HepG2 (cell line): ENCODE measurements at regions not wholly inside any gene's neighbourhood (a gene's known extent, or its start where the extent isn't known, plus 50 kb on each side); places are given as distances from the start of the nearest gene placed in this dataset.

Experiments used
- AHDC1 ChIP-seq: sonication (generic); formaldehyde crosslinking; IDR thresholded peaks from 2 replicates; pipeline ENCODE4 v1.5.1; 2020; ENCODE audit warnings: mild to moderate bottlenecking, missing genetic modification reagents, borderline replicate concordance
- ATM ChIP-seq: fragments of 450-650 bp; IDR thresholded peaks from 2 replicates; pipeline ENCODE4 v1.7.1; 2017; ENCODE audit warnings: mild to moderate bottlenecking, borderline replicate concordance
- DPF2 ChIP-seq: sonication (generic); formaldehyde crosslinking; IDR thresholded peaks from 2 replicates; pipeline ENCODE4 v1.4.0; 2020; ENCODE audit warnings: mild to moderate bottlenecking, low read depth, missing genetic modification reagents, borderline replicate concordance
- EEA1 ChIP-seq: sonication (generic); formaldehyde crosslinking; IDR thresholded peaks from 2 replicates; pipeline ENCODE4 v1.5.1; 2020; ENCODE audit warnings: mild to moderate bottlenecking, missing genetic modification reagents, borderline replicate concordance
- KMT2B ChIP-seq: IDR thresholded peaks from 2 replicates; pipeline ENCODE4 v1.6.1; 2016; ENCODE audit warnings: missing genetic modification reagents, missing compliant biosample characterization
- SAP130 ChIP-seq: IDR thresholded peaks from 2 replicates; pipeline ENCODE4 v1.6.1; 2016; ENCODE audit warnings: low read depth
- SOX6 ChIP-seq, 2 experiments: fragments of 450-650 bp in 1 of 2; sonication (generic) in 1 of 2; formaldehyde crosslinking in 1 of 2; IDR thresholded peaks; 2 replicates each; pipeline versions ENCODE4 v1.4.0 to v1.6.1; 2017 to 2020; ENCODE audit warnings: antibody characterized with exemption in 1 of 2, mild to moderate bottlenecking in 1 of 2, missing genetic modification reagents in 1 of 2
- SPEN ChIP-seq: sonication (generic); formaldehyde crosslinking; IDR thresholded peaks from 2 replicates; pipeline ENCODE4 v1.5.1; 2020; ENCODE audit warnings: low read depth, mild to moderate bottlenecking, missing genetic modification reagents
- ZBTB33 ChIP-seq: sonication (generic); formaldehyde crosslinking; IDR thresholded peaks from 2 replicates; pipeline ENCODE4 v1.4.0; 2020; ENCODE audit warnings: missing genetic modification reagents
- ZFP41 ChIP-seq: sonication (generic); formaldehyde crosslinking; IDR thresholded peaks from 2 replicates; pipeline ENCODE4 v1.4.0; 2020; ENCODE audit warnings: mild to moderate bottlenecking, missing genetic modification reagents, borderline replicate concordance
- ZNF160 ChIP-seq: sonication (generic); formaldehyde crosslinking; IDR thresholded peaks from 2 replicates; pipeline ENCODE4 v1.8.0; 2022; ENCODE audit warnings: mild to moderate bottlenecking, inconsistent platforms, missing genetic modification reagents
- ZNF235 ChIP-seq: sonication (generic); formaldehyde crosslinking; IDR thresholded peaks from 2 replicates; pipeline ENCODE4 v1.8.1; 2023; ENCODE audit warnings: mild to moderate bottlenecking, missing genetic modification reagents, borderline replicate concordance
- ZNF33B ChIP-seq: sonication (generic); formaldehyde crosslinking; IDR thresholded peaks from 2 replicates; pipeline ENCODE4 v1.5.1; 2020; ENCODE audit warnings: mild to moderate bottlenecking, missing genetic modification reagents
- ZNF543 ChIP-seq: sonication (generic); formaldehyde crosslinking; IDR thresholded peaks from 2 replicates; pipeline ENCODE4 v1.4.0; 2020; ENCODE audit warnings: mild to moderate bottlenecking, missing genetic modification reagents
- ZNF572 ChIP-seq: sonication (generic); formaldehyde crosslinking; IDR thresholded peaks from 2 replicates; pipeline ENCODE4 v1.5.1; 2020; ENCODE audit warnings: mild to moderate bottlenecking, missing genetic modification reagents
- TF ChIP-seq, protein P1 (sequence below): sonication (generic); formaldehyde crosslinking; IDR thresholded peaks from 2 replicates; pipeline ENCODE4 v1.4.0; 2020; ENCODE audit warnings: mild to moderate bottlenecking, missing genetic modification reagents

GRCh38 chr6:167210375-167211294 lies 52.9 kb upstream of the GPR31 start (continued):
- TF ChIP-seq ZBTB33 (peak; percentile 56), SAP130 (CRISPR knock-in tag) (peak; percentile 92), ZNF160 (peak; percentile 33; the same call in 1 of the 2 replicates), ZNF235 (CRISPR knock-in tag) (peak; percentile 90; the same call in 1 of the 2 replicates), ATM (no peak), ZNF572 (CRISPR knock-in tag) (peak; percentile 81; the same call in 1 of the 2 replicates), SOX6 (IDR thresholded peaks at IDR 0.05) (no peak), SOX6 (CRISPR knock-in tag; IDR thresholded peaks at IDR 0.05) (peak; percentile 72), AHDC1 (CRISPR knock-in tag) (peak; percentile 78; the same call in 1 of the 2 replicates), DPF2 (CRISPR knock-in tag) (peak; percentile 61; the same call in 1 of the 2 replicates), SPEN (CRISPR knock-in tag) (peak; percentile 83; the same call in 1 of the 2 replicates), ZNF33B (CRISPR knock-in tag) (peak; percentile 51; the same call in 1 of the 2 replicates), EEA1 (CRISPR knock-in tag) (peak; percentile 73; the same call in 1 of the 2 replicates), ZNF543 (CRISPR knock-in tag) (0 out of 2 replicates have a peak, but pooled peaks have one; percentile 41), ZFP41 (CRISPR knock-in tag) (no peak), KMT2B (CRISPR knock-in tag) (0 out of 2 replicates have a peak, but pooled peaks have one; percentile 57)
- TF ChIP-seq, protein P1, sequence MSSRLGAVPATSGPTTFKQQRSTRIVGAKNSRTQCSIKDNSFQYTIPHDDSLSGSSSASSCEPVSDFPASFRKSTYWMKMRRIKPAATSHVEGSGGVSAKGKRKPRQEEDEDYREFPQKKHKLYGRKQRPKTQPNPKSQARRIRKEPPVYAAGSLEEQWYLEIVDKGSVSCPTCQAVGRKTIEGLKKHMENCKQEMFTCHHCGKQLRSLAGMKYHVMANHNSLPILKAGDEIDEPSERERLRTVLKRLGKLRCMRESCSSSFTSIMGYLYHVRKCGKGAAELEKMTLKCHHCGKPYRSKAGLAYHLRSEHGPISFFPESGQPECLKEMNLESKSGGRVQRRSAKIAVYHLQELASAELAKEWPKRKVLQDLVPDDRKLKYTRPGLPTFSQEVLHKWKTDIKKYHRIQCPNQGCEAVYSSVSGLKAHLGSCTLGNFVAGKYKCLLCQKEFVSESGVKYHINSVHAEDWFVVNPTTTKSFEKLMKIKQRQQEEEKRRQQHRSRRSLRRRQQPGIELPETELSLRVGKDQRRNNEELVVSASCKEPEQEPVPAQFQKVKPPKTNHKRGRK (CRISPR knock-in tag), result peak; percentile 49; the same call in 1 of the 2 replicates
